ENCODE measurements at regions not wholly inside any gene's neighbourhood (a gene's known extent, or its start where the extent isn't known, plus 50 kb on each side); places are given as distances from the start of the nearest gene placed in this dataset.

DNA sequence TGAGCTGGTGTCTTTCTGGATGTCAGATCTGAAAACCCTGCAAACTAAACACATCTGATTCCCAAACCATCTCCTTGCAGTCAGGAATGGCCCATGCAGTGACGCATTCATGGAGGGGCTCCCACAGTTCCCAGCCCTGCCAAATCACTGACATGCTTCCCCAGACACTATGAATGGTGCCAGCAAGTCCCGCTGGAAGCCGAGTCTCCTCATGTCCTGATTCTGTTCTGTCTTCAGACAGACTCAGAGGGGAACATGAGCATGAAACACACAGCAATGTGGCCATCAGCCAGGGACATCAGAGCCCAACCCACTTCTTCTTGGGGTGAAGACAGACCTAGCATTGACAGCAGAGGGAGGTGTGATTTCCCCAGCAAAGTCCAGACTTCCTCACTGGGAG, 83.7 kb downstream of the TTC32 start:
- H3K4me1 Mint-ChIP-seq, result peaks cover 11% of the 10 kb centered on the region
- H3K4me3 Mint-ChIP-seq, result no peak overlapping the region
- no peak for DNase-seq
- TF ChIP-seq, protein P1, sequence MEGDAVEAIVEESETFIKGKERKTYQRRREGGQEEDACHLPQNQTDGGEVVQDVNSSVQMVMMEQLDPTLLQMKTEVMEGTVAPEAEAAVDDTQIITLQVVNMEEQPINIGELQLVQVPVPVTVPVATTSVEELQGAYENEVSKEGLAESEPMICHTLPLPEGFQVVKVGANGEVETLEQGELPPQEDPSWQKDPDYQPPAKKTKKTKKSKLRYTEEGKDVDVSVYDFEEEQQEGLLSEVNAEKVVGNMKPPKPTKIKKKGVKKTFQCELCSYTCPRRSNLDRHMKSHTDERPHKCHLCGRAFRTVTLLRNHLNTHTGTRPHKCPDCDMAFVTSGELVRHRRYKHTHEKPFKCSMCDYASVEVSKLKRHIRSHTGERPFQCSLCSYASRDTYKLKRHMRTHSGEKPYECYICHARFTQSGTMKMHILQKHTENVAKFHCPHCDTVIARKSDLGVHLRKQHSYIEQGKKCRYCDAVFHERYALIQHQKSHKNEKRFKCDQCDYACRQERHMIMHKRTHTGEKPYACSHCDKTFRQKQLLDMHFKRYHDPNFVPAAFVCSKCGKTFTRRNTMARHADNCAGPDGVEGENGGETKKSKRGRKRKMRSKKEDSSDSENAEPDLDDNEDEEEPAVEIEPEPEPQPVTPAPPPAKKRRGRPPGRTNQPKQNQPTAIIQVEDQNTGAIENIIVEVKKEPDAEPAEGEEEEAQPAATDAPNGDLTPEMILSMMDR (IDR thresholded peaks at IDR 0.05), result no peak
- peaks cover 3% of the 10 kb centered on the region for H3K27me3 Mint-ChIP-seq (ENCODE audit: low read depth, poor library complexity)
- no peak overlapping the region for H3K27ac Mint-ChIP-seq
- no peaks in the 10 kb centered on the region for H3K9me3 Mint-ChIP-seq
- H3K36me3 Mint-ChIP-seq (ENCODE audit: low read depth), result no peaks in the 10 kb centered on the region

DNA sequence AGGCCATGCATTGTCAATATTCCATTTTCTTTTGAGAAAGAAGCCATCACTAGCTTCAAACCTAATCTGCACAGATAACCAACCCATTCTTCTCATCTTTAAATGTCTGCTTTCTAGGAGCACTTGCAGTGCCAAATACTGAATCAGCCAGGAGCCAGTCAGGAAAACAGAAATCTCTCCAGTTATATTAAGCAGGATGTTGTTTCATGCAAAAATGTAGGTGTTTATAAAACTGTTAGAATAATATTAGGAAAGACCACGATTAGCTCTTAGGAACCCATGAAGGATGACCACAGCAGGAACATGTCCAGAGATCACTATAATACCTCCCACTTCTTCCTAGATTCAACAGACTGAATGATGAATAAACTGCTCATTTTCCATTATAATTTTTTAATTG, 86.0 kb downstream of the TTC32 start:
- no peak overlapping the region for H3K4me3 Mint-ChIP-seq
- TF ChIP-seq, protein P1 (IDR thresholded peaks at IDR 0.05), result no peak
- DNase-seq, result no peak
- no peak overlapping the region for H3K27ac Mint-ChIP-seq
- H3K36me3 Mint-ChIP-seq (ENCODE audit: low read depth), result no peaks in the 10 kb centered on the region
- H3K27me3 Mint-ChIP-seq (ENCODE audit: low read depth, poor library complexity), result peaks cover 5% of the 10 kb centered on the region
- no peaks in the 10 kb centered on the region for H3K9me3 Mint-ChIP-seq
- peaks cover 11% of the 10 kb centered on the region for H3K4me1 Mint-ChIP-seq

DNA sequence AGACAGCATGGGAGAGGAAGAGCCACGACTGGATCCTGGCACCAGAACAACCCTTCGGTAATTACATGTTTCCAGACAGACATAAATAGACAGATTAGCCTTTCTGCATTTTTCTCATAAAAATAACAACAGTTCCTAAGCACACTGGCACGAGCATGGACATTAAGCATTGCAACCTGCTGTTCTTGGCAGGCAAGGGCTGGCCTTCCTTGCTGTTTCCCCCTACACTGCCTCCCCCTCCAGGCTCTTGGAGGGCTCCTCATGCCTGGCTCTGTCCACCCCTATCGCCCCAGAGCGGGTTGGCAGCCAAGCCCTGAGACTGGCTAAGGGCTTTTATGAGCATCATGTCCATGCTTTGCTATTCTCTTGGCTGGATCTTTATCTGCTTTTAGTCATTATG, 89.6 kb downstream of the TTC32 start:
- Mint-ChIP-seq H3K27me3 (ENCODE audit: low read depth, poor library complexity) (peaks cover 11% of the 10 kb centered on the region), H3K4me3 (no peak overlapping the region), H3K36me3 (ENCODE audit: low read depth) (no peaks in the 10 kb centered on the region), H3K9me3 (no peaks in the 10 kb centered on the region), H3K27ac (no peak overlapping the region), H3K4me1 (peaks cover 7% of the 10 kb centered on the region)
- DNase-seq, result no peak
- TF ChIP-seq, protein P1 (IDR thresholded peaks at IDR 0.05), result no peak

DNA sequence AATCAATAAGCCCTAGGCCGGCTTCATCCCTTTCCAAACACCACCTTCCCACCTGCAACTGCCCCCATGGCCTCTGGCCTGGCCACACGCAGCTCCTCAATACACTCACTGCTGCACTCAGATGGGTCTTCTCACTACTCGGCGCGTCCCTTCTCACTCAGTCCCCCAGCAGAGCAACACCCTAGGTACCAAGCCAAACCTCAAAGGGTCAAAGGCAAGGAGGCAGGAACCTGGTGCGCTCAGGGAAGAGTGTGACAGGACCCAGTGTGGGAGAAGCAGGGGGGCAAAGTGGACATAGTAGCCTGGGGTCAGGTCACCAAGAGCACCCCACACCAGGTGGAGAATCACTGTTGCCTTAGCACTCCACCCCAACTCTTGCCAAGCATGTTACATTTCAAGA, 90.6 kb downstream of the TTC32 start:
- Mint-ChIP-seq H3K4me1 (peaks cover 11% of the 10 kb centered on the region), H3K36me3 (ENCODE audit: low read depth) (no peaks in the 10 kb centered on the region), H3K27me3 (ENCODE audit: low read depth, poor library complexity) (peaks cover 11% of the 10 kb centered on the region)

DNA sequence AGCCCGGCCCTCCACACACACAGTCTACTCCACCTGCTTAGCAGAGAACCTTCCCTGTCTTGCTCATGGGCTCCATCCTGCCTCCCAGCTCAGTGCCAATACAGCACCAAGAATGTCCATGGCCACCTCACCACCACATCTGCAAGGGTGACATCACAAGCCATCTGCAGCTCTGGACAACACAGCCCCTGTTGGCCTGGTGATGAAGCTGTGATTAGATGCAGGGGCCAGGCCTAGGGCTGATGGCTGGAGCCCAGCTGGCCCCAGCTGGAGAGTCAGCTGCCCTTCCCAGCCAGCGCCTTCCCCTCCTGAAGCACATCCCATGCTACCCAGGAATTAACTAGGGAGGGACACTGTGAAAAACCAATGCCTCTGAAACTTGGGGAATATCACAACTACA, 91.1 kb downstream of the TTC32 start:
- DNase-seq, result no peak
- Mint-ChIP-seq H3K36me3 (ENCODE audit: low read depth) (no peaks in the 10 kb centered on the region), H3K9me3 (no peaks in the 10 kb centered on the region), H3K4me1 (peaks cover 14% of the 10 kb centered on the region), H3K27me3 (ENCODE audit: low read depth, poor library complexity) (peaks cover 11% of the 10 kb centered on the region), H3K27ac (no peak overlapping the region), H3K4me3 (no peak overlapping the region)
- TF ChIP-seq, protein P1 (IDR thresholded peaks at IDR 0.05), result no peak

More for the DNA sequence above, 90.6 kb downstream of the TTC32 start:
- no peak overlapping the region for H3K4me3 Mint-ChIP-seq
- no peaks in the 10 kb centered on the region for H3K9me3 Mint-ChIP-seq
- TF ChIP-seq, protein P1 (IDR thresholded peaks at IDR 0.05), result no peak
- DNase-seq, result no peak
- no peak overlapping the region for H3K27ac Mint-ChIP-seq

DNA sequence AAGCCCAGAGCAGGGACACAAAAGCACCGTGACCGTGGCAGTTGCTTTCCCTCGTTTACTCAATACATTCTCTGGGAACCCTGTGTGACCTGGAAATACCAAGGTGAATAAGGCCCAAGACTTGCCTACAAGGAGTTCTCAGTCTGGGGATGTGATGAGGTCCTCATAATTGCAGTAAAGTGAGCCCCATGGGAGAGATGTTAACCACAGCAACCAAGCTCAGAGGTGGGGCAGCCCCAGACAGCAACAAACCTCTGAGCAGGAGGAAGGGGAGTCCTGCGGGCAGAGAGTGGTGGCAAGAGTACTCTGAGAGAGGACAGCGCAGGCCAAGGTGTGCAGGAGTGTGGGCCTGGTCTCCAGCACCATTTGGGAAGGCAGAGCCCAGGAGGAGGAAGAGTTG, 91.6 kb downstream of the TTC32 start:
- Mint-ChIP-seq H3K27me3 (ENCODE audit: low read depth, poor library complexity) (peaks cover 15% of the 10 kb centered on the region), H3K4me3 (no peak overlapping the region), H3K36me3 (ENCODE audit: low read depth) (no peaks in the 10 kb centered on the region), H3K27ac (no peak overlapping the region), H3K4me1 (peaks cover 19% of the 10 kb centered on the region), H3K9me3 (no peaks in the 10 kb centered on the region)
- TF ChIP-seq, protein P1 (IDR thresholded peaks at IDR 0.05), result no peak
- DNase-seq, result no peak
